Effector memory CD4-positive, alpha-beta T cell (primary cell): ENCODE measurements at regions not wholly inside any gene's neighbourhood (a gene's known extent, or its start where the extent isn't known, plus 50 kb on each side); places are given as distances from the start of the nearest gene placed in this dataset.

Experiments used
- DNase-seq, 3 donors: peaks; one replicate each; pipeline ENCODE4 v3.0.0-alpha.2; 2020
- H3K27ac ChIP-seq: 2 replicates; pipeline ENCODE4 v1.7.0; 2013; ENCODE audit warnings: mild to moderate bottlenecking, low read length, moderate library complexity; ENCODE audit not compliant: insufficient read depth, poor library complexity, severe bottlenecking
- H3K27me3 ChIP-seq: replicated peaks from 2 replicates; pipeline ENCODE4 v1.7.0; 2013; ENCODE audit warnings: mild to moderate bottlenecking, low read length; ENCODE audit not compliant: insufficient read depth, control insufficient read depth, poor library complexity, severe bottlenecking
- H3K36me3 ChIP-seq: 2 replicates; pipeline ENCODE4 v1.7.0; 2013; ENCODE audit warnings: mild to moderate bottlenecking, low read length, moderate library complexity; ENCODE audit not compliant: control insufficient read depth, insufficient read depth
- H3K4me1 ChIP-seq: 2 replicates; pipeline ENCODE4 v1.7.0; 2013; ENCODE audit warnings: low read length, mild to moderate bottlenecking; ENCODE audit not compliant: control insufficient read depth, insufficient read depth, poor library complexity, severe bottlenecking
- H3K4me3 ChIP-seq: 2 replicates; pipeline ENCODE4 v1.7.0; 2013; ENCODE audit warnings: low read length, low read depth, mild to moderate bottlenecking; ENCODE audit not compliant: insufficient read depth, poor library complexity, severe bottlenecking
- H3K9me3 ChIP-seq: 2 replicates; pipeline ENCODE4 v1.7.0; 2013; ENCODE audit warnings: mild to moderate bottlenecking, low read length, moderate library complexity; ENCODE audit not compliant: control insufficient read depth

GRCh38 chr5:1748271-1748670, 51.4 kb downstream of the MRPL36 start:
- Histone ChIP-seq H3K9me3 (no peaks in the 10 kb centered on the region), H3K36me3 (no peaks in the 10 kb centered on the region), H3K27ac (no peak overlapping the region), H3K27me3 (no peaks in the 10 kb centered on the region), H3K4me3 (no peak overlapping the region), H3K4me1 (no peaks in the 10 kb centered on the region)
- no peak for DNase-seq

- H3K4me3 ChIP-seq, result no peak overlapping the region
- no peaks in the 10 kb centered on the region for H3K36me3 ChIP-seq
- DNase-seq, result no peak
- no peak overlapping the region for H3K27ac ChIP-seq
- no peaks in the 10 kb centered on the region for H3K4me1 ChIP-seq
- no peaks in the 10 kb centered on the region for H3K9me3 ChIP-seq
- H3K27me3 ChIP-seq, result no peaks in the 10 kb centered on the region
Measured at GRCh38 chr5:1747803-1748085, 51.9 kb downstream of the MRPL36 start.

- Histone ChIP-seq H3K4me1 (no peaks in the 10 kb centered on the region), H3K27me3 (no peaks in the 10 kb centered on the region), H3K4me3 (no peak overlapping the region), H3K9me3 (no peaks in the 10 kb centered on the region), H3K36me3 (no peaks in the 10 kb centered on the region), H3K27ac (no peak overlapping the region)
- no peak for DNase-seq
Measured at GRCh38 chr5:1747079-1747802, 52.4 kb downstream of the MRPL36 start.

GRCh38 chr5:1746371-1747078, 53.1 kb downstream of the MRPL36 start:
- Histone ChIP-seq H3K36me3 (no peaks in the 10 kb centered on the region), H3K27me3 (no peaks in the 10 kb centered on the region), H3K27ac (no peak overlapping the region), H3K9me3 (no peaks in the 10 kb centered on the region), H3K4me1 (no peaks in the 10 kb centered on the region), H3K4me3 (no peak overlapping the region)
- DNase-seq, result no peak

- Histone ChIP-seq H3K27ac (no peak overlapping the region), H3K4me3 (no peak overlapping the region), H3K4me1 (no peaks in the 10 kb centered on the region), H3K9me3 (no peaks in the 10 kb centered on the region), H3K36me3 (no peaks in the 10 kb centered on the region), H3K27me3 (no peaks in the 10 kb centered on the region)
- DNase-seq, result no peak
Measured at GRCh38 chr5:1745796-1746370, 53.8 kb downstream of the MRPL36 start.

- no peaks in the 10 kb centered on the region for H3K27me3 ChIP-seq
- H3K27ac ChIP-seq, result no peak overlapping the region
Measured at GRCh38 chr5:1745123-1745795, 54.4 kb downstream of the MRPL36 start.

GRCh38 chr5:1744393-1745122, 55.1 kb downstream of the MRPL36 start:
- H3K4me1 ChIP-seq, result no peaks in the 10 kb centered on the region
- no peak overlapping the region for H3K27ac ChIP-seq
- H3K9me3 ChIP-seq, result no peaks in the 10 kb centered on the region
- no peaks in the 10 kb centered on the region for H3K36me3 ChIP-seq
- no peak for DNase-seq
- no peak overlapping the region for H3K4me3 ChIP-seq
- no peaks in the 10 kb centered on the region for H3K27me3 ChIP-seq

More at GRCh38 chr5:1745123-1745795, 54.4 kb downstream of the MRPL36 start:
- no peak for DNase-seq
- no peaks in the 10 kb centered on the region for H3K4me1 ChIP-seq
- no peaks in the 10 kb centered on the region for H3K36me3 ChIP-seq
- no peaks in the 10 kb centered on the region for H3K9me3 ChIP-seq
- no peak overlapping the region for H3K4me3 ChIP-seq

GRCh38 chr5:1743769-1744085, 55.9 kb downstream of the MRPL36 start:
- Histone ChIP-seq H3K36me3 (no peaks in the 10 kb centered on the region), H3K9me3 (no peaks in the 10 kb centered on the region), H3K4me3 (no peak overlapping the region), H3K4me1 (no peaks in the 10 kb centered on the region), H3K27ac (no peak overlapping the region), H3K27me3 (no peaks in the 10 kb centered on the region)
- DNase-seq, result no peak

GRCh38 chr5:1743061-1743768, 56.4 kb downstream of the MRPL36 start:
- Histone ChIP-seq H3K4me1 (no peaks in the 10 kb centered on the region), H3K9me3 (no peaks in the 10 kb centered on the region), H3K4me3 (no peak overlapping the region), H3K27ac (no peak overlapping the region), H3K27me3 (no peaks in the 10 kb centered on the region), H3K36me3 (no peaks in the 10 kb centered on the region)
- no peak for DNase-seq
